Epithelial cell of esophagus (primary cell): ENCODE measurements at regions not wholly inside any gene's neighbourhood (a gene's known extent, or its start where the extent isn't known, plus 50 kb on each side); places are given as distances from the start of the nearest gene placed in this dataset.

Source experiments
- DNase-seq: peaks from one replicate; pipeline ENCODE4 v3.0.0; 2010; ENCODE audit warnings: low read depth
- H3K4me3 ChIP-seq: 2 replicates; pipeline ENCODE4 v1.5.1; 2011; ENCODE audit warnings: mild to moderate bottlenecking, low read length, control low read depth
- TF ChIP-seq, protein P1 (sequence below): IDR thresholded peaks from 2 replicates; pipeline ENCODE4 v1.5.1; 2011; ENCODE audit warnings: low read depth, mild to moderate bottlenecking, low read length, control low read depth, inconsistent platforms; ENCODE audit not compliant: insufficient read depth; ENCODE audit errors: missing control alignments

DNA sequence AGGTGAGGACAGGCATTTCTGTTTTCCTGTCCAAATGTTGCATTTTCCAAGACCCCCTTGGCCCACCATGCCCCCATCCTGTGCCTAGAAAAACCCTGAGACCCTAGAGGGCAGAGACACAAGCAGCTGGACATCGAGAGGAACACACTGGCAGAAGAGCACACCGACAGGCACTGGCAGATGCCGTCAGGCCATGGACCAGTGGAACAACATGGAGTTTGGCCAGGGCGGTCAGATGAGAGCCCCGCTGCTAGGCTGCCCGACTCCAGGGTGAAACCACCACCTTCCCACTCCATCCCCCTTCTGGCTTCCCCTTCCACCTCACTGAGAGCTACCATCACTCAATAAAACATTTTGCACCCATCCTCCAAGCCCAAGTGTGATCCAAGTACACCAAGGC is 438.4 kb downstream of the SIPA1L2 start:
- no peak overlapping the region for H3K4me3 ChIP-seq
- TF ChIP-seq, protein P1, sequence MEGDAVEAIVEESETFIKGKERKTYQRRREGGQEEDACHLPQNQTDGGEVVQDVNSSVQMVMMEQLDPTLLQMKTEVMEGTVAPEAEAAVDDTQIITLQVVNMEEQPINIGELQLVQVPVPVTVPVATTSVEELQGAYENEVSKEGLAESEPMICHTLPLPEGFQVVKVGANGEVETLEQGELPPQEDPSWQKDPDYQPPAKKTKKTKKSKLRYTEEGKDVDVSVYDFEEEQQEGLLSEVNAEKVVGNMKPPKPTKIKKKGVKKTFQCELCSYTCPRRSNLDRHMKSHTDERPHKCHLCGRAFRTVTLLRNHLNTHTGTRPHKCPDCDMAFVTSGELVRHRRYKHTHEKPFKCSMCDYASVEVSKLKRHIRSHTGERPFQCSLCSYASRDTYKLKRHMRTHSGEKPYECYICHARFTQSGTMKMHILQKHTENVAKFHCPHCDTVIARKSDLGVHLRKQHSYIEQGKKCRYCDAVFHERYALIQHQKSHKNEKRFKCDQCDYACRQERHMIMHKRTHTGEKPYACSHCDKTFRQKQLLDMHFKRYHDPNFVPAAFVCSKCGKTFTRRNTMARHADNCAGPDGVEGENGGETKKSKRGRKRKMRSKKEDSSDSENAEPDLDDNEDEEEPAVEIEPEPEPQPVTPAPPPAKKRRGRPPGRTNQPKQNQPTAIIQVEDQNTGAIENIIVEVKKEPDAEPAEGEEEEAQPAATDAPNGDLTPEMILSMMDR: no peak
- DNase-seq: no peak

DNA sequence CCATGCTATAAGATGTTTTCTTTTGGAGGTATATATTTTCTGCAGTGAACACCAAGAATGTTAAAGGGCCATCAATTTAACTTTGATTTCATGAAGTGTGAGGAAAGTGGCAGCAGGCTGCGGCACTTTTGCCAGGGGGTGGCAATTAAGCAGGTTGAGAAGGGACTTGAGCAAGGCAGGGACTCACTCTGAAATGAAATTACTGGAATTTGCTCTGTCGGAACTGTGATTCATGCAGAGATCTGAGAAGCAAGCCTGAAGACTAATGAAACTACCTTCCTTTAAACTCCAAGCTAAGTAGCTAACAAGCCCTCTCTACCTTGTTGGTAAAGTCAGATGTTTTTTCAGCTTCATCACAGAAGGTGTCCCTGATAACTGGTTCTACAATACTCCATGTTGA is 441.6 kb downstream of the SIPA1L2 start:
- no peak for DNase-seq
- TF ChIP-seq, protein P1: no peak
- H3K4me3 ChIP-seq: no peak overlapping the region

GRCh38 chr1:232186931-232187330 is 443.0 kb downstream of the SIPA1L2 start:
- DNase-seq: no peak
- TF ChIP-seq, protein P1: no peak

DNA sequence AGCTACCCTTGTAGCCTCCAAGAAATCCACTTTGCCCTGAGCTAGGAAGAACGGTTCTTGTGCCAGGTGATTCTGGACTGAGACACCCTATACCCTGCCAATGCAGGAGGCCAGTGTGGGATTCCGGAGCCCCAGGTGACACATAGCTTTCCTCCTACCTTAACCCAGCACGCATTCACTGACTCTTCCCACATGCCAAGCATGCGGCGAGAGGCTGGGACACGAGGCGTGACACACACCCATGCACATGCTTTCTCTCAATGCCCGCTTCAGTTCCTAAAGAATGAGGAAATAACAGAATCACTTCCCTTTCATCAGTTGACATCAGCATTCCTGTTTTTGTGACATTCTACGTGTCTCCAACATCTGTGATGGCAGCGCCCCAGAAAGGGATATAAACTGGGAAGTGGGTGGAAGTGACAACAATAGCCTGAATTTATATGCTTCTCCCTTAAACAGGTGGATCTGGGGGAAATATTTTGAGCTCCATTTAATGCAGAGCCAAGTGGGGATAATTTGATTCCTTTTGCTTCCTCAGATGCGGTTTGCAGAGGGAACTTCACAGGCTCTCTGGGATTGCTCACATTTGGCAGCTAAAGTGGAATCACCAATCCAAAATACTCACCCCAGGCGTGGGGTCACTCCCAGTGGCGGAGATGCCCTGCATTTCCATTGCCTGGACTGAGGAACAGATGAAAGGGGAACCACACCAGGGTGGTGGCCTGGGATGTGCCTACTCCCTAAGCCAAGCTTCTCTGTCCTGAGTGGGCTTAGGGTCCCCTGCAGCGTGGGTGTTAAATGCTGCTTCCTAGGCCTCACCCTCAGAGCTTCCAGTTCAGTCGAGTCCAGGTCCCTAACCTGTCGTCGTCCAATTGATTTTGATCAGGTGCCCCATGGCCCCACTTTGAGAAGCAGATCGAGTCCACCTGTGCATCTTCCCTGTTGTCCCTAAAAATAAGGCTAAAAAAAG is 445.1 kb downstream of the SIPA1L2 start:
- DNase-seq: no peak
- TF ChIP-seq, protein P1: no peak

More at GRCh38 chr1:232186931-232187330, 443.0 kb downstream of the SIPA1L2 start:
- no peak overlapping the region for H3K4me3 ChIP-seq

GRCh38 chr1:232183802-232184201 is 446.1 kb downstream of the SIPA1L2 start:
- TF ChIP-seq, protein P1: peak; percentile 19
- DNase-seq: peak; percentile 43
- no peak overlapping the region for H3K4me3 ChIP-seq

More for the DNA sequence above, 445.1 kb downstream of the SIPA1L2 start:
- H3K4me3 ChIP-seq: no peak overlapping the region

DNA sequence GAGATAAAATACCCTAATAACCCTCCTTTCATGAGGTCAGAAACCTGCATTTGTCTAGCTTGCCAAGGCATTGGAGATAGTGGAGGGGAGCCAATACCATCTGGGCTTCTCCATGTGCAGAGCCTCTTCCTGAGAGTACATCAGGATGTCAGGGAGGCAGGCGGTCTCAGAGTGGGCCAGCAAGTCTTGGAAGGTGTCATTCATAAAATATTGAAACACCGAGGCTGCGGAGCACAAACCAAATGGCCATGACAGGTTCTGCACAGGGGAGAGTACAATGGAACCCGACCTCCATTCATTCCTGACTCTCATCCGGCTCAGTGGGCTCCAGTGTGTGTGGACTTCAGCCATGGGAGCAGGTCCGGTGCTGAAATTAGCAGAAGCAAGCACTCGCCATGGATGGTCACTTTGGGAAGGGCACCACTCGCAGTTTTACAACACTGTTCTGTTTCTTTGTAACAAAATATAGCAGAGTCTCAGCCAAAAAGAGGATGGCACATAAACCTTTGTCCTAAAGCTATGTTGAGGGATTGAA is 446.6 kb downstream of the SIPA1L2 start:
- no peak for DNase-seq
- TF ChIP-seq, protein P1: no peak
- no peak overlapping the region for H3K4me3 ChIP-seq
